ENCODE measurements at regions not wholly inside any gene's neighbourhood (a gene's known extent, or its start where the extent isn't known, plus 50 kb on each side); places are given as distances from the start of the nearest gene placed in this dataset.

DNA sequence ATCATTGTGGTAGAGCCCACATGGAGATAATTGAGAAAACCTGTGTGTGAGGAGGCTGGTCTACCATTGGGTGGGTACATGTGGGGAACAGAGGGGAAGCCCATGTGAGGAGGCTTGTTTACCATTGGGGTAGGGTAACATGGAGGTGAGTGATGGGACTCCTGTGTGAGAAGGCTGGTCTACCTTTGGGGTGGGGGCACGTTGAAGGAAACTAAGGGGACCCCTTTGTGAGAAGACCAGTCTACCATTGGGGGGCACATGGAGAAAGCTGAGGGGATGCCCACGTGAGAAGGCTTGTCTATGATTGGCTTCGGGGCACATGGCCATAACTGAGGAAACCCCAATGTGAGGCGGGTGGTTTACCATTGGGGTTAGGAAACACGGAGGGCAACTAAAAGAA is 158.5 kb downstream of the FBLN2 start:
- in situ Hi-C loops (cut with HindIII; ENCODE audit: low sequenced_read_pairs): no loop called here
- DNase-seq (ENCODE audit: low read depth): no peak
- no peak overlapping the region for H3K4me3 ChIP-seq (ENCODE audit: low read depth, low read length)
- TF ChIP-seq, protein P1, sequence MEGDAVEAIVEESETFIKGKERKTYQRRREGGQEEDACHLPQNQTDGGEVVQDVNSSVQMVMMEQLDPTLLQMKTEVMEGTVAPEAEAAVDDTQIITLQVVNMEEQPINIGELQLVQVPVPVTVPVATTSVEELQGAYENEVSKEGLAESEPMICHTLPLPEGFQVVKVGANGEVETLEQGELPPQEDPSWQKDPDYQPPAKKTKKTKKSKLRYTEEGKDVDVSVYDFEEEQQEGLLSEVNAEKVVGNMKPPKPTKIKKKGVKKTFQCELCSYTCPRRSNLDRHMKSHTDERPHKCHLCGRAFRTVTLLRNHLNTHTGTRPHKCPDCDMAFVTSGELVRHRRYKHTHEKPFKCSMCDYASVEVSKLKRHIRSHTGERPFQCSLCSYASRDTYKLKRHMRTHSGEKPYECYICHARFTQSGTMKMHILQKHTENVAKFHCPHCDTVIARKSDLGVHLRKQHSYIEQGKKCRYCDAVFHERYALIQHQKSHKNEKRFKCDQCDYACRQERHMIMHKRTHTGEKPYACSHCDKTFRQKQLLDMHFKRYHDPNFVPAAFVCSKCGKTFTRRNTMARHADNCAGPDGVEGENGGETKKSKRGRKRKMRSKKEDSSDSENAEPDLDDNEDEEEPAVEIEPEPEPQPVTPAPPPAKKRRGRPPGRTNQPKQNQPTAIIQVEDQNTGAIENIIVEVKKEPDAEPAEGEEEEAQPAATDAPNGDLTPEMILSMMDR (IDR thresholded peaks at IDR 0.05; ENCODE audit: low read depth, low read length, missing control alignments): no peak

DNA sequence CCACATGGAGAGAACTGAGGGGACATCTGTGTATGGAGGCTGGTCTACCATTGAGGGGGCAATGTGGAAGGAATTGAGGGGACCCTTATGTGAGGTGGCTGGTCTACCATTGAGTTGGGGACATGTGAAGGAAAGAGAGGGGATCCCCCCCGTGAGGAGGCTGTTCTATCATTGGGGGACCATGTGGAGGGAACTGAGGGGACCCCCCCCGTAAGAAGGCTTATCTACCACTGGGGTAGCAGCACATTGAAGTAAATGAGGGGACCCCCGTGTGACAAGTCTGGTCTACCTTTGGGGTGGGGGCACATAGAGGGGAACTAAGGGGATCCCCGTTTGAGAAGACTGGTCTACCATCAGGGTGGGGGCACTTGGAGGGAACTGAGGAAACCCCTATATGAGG is 158.0 kb downstream of the FBLN2 start:
- no peak overlapping the region for H3K4me3 ChIP-seq (ENCODE audit: low read depth, low read length)
- in situ Hi-C loops (cut with HindIII; ENCODE audit: low sequenced_read_pairs): no loop called here
- TF ChIP-seq, protein P1 (IDR thresholded peaks at IDR 0.05; ENCODE audit: low read depth, low read length, missing control alignments): no peak
- no peak for DNase-seq (ENCODE audit: low read depth)

DNA sequence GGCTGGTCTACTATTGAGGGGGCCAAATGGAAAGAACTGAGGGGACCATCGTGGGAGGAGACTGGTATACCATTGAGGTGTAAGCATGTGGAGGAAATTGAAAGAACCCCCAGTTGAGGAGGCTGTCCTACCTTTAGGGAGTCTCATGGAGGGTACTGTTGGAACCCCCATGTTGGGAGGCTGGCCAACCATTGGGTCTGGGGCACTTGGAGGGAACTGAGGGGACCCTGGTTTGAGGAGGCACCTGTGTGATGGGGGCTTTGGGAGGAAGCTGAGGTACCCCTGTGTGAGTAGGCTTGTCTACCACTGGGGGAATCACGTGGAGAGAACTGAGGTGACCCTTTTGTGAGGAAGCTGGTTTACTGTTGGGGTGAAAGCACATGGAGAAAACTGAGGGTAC is 157.5 kb downstream of the FBLN2 start:
- in situ Hi-C loops (cut with HindIII; ENCODE audit: low sequenced_read_pairs): no loop called here
- no peak for DNase-seq (ENCODE audit: low read depth)
- TF ChIP-seq, protein P1 (IDR thresholded peaks at IDR 0.05; ENCODE audit: low read depth, low read length, missing control alignments): no peak
- H3K4me3 ChIP-seq (ENCODE audit: low read depth, low read length): no peak overlapping the region

DNA sequence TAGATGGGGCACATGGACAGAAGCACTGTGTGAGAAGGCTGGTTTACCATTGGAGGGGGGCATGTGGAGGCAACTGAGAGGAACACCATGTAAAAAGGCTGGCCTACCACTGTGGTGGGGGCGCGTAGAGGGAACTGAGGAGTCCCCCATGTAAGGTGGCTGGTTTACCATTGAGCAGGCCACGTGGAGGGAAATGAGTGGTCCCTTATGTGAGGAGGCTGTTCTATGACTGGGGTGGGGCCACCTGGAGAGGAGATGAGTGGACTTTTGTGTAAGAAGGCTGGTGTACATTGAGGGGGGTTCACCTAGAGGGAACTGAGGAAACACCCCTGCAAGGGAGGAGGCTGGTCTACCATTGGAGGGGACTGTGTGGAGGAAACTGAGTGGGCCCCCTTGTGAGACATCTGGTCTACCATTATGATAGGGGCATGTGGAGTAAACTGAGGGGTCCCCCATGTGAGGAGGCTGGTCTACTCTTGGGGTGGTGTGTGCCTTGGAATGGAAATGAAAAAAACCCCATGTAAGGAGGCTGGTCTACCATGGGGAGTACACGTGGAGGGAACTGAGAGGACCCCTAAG is 156.9 kb downstream of the FBLN2 start:
- in situ Hi-C loops (cut with HindIII; ENCODE audit: low sequenced_read_pairs): no loop called here
- TF ChIP-seq, protein P1 (IDR thresholded peaks at IDR 0.05; ENCODE audit: low read depth, low read length, missing control alignments): no peak
- no peak for DNase-seq (ENCODE audit: low read depth)
- H3K4me3 ChIP-seq (ENCODE audit: low read depth, low read length): no peak overlapping the region

DNA sequence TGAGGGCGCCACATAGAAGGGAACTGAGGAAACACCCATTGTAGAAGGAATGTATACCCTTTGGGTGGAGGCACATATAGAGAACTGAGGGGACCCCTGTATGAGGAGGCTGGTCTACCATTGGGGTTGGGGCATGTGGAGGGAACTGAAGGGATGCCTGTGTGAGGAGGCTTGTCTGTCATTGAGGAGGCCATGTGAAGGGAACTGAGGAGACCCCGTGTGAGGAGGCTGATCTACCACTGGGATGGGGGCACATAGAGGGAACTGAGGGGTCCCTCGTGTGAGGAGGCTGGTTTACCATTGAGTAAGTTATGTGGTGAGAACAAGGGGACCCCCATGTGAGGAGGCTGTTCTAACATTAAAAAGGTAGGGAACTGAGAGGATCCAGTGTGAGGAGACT is 156.1 kb downstream of the FBLN2 start:
- in situ Hi-C loops (cut with HindIII; ENCODE audit: low sequenced_read_pairs): no loop called here
- no peak for DNase-seq (ENCODE audit: low read depth)
- H3K4me3 ChIP-seq (ENCODE audit: low read depth, low read length): no peak overlapping the region
- TF ChIP-seq, protein P1 (IDR thresholded peaks at IDR 0.05; ENCODE audit: low read depth, low read length, missing control alignments): no peak

DNA sequence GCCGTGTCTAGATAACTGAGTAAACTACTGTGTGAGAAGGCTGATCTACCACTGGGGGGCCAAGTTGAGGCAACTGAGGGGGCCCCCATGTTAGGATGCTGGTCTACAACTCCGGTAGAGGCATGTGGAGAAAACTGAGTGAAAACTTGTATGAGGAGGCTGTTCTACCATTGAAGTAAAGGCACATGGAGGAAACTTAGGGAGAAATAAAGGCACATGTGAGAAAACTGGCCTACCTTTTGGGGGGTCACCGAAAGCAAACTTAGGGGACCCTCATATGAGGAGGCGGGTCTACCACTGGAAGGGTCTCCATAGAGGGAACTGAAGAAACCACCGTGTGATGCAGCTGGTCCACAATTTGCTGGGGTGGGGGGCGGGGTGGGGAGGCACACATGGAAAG is 155.2 kb downstream of the FBLN2 start:
- TF ChIP-seq, protein P1 (IDR thresholded peaks at IDR 0.05; ENCODE audit: low read depth, low read length, missing control alignments): no peak
- in situ Hi-C loops (cut with HindIII; ENCODE audit: low sequenced_read_pairs): no loop called here
- DNase-seq (ENCODE audit: low read depth): no peak
- H3K4me3 ChIP-seq (ENCODE audit: low read depth, low read length): no peak overlapping the region

DNA sequence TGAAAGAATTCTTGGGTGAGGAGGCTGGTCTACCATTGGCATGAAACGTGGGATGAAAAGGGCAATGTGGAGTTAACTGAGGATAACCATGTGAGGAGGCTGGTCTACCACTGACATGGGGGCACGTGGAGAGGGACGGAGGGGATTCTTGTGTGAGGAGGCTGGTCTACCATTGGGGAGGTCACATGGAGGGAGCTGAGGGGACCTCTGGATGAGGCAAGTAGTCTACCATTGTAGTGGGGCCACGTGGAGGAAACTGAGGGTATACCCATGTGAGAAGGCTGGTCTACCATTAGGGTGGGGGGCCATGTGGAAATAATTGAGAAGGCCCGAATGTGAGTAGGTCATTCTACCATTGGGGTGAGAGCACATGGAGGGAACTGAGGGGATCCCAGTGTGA is 154.1 kb downstream of the FBLN2 start:
- TF ChIP-seq, protein P1 (IDR thresholded peaks at IDR 0.05; ENCODE audit: low read depth, low read length, missing control alignments): no peak
- no peak overlapping the region for H3K4me3 ChIP-seq (ENCODE audit: low read depth, low read length)
- in situ Hi-C loops (cut with HindIII; ENCODE audit: low sequenced_read_pairs): no loop called here
- no peak for DNase-seq (ENCODE audit: low read depth)

Data from astrocyte of the cerebellum (primary cell).